OCI-LY3 (cell line): ENCODE measurements at regions not wholly inside any gene's neighbourhood (a gene's known extent, or its start where the extent isn't known, plus 50 kb on each side); places are given as distances from the start of the nearest gene placed in this dataset.

Experiments used
- CTCF ChIP-seq: fragments of 200-600, 300-600 bp; sonication (generic); IDR thresholded peaks from 2 replicates; pipeline ENCODE4 v1.5.1; 2014; ENCODE audit warnings: antibody characterized with exemption, low read length, low read depth
- EZH2phosphoT487 ChIP-seq: fragments of 200-600 bp; shearing (Covaris generic); IDR thresholded peaks from 2 replicates; pipeline ENCODE4 v1.6.1; 2018; ENCODE audit warnings: antibody characterized with exemption, mixed run types, low read depth

GRCh38 chr3:168497183-168497582, 401.5 kb upstream of the GOLIM4 start:
- no peak for TF ChIP-seq CTCF
- no peak for TF ChIP-seq EZH2phosphoT487
